ENCODE measurements at regions not wholly inside any gene's neighbourhood (a gene's known extent, or its start where the extent isn't known, plus 50 kb on each side); places are given as distances from the start of the nearest gene placed in this dataset.

GRCh38 chr1:55522353-55522903 lies 307.3 kb upstream of the USP24 start:
- TF ChIP-seq POLR2A (IDR thresholded peaks at IDR 0.05): no peak
- no peak for TF ChIP-seq CTCF (IDR thresholded peaks at IDR 0.05)
